B cell (primary cell): ENCODE measurements at regions not wholly inside any gene's neighbourhood (a gene's known extent, or its start where the extent isn't known, plus 50 kb on each side); places are given as distances from the start of the nearest gene placed in this dataset.

Experiments
- EZH2 ChIP-seq: IDR thresholded peaks from 2 replicates; pipeline ENCODE4 v1.6.1; 2012; ENCODE audit warnings: borderline replicate concordance, low read depth, mild to moderate bottlenecking, moderate library complexity, low read length; ENCODE audit not compliant: insufficient read depth, poor library complexity, severe bottlenecking
- TF ChIP-seq, protein P1 (sequence below): fragments of 200-600 bp; IDR thresholded peaks from one replicate; pipeline ENCODE4 v1.8.0; 2022; ENCODE audit warnings: antibody characterized with exemption, mild to moderate bottlenecking

DNA sequence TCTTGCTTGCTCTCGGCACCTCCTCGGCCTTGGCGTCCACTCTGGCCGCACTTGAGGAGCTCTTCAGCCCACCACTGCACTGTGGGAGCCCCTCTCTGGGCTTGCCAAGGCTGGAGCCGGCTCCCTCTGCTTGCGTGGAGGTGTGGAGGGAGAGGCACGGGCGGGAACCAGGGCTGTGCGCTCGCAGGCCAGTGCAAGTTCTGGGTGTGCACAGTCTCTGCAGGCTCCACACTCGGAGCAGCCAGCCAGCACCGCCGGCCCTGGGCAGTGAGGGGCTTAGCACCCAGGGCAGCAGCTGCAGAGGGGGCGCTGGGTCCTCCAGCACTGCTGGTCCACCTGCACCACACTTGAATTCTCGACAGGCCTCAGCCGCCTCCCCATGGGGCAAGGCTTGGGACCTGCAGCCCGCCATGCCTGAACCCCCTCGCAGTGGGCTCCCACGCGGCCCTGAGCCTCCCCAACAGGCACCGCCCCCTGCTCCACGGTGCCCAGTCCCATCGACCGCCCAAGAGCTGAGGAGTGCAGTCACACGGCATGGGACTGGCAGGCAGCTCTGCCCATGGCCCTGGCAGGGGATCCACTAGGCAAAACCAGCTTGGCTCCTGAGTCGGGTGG lies 411.2 kb upstream of the CHAC2 start:
- TF ChIP-seq, protein P1, sequence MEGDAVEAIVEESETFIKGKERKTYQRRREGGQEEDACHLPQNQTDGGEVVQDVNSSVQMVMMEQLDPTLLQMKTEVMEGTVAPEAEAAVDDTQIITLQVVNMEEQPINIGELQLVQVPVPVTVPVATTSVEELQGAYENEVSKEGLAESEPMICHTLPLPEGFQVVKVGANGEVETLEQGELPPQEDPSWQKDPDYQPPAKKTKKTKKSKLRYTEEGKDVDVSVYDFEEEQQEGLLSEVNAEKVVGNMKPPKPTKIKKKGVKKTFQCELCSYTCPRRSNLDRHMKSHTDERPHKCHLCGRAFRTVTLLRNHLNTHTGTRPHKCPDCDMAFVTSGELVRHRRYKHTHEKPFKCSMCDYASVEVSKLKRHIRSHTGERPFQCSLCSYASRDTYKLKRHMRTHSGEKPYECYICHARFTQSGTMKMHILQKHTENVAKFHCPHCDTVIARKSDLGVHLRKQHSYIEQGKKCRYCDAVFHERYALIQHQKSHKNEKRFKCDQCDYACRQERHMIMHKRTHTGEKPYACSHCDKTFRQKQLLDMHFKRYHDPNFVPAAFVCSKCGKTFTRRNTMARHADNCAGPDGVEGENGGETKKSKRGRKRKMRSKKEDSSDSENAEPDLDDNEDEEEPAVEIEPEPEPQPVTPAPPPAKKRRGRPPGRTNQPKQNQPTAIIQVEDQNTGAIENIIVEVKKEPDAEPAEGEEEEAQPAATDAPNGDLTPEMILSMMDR, result no peak
- no peak for TF ChIP-seq EZH2
